ENCODE measurements at regions not wholly inside any gene's neighbourhood (a gene's known extent, or its start where the extent isn't known, plus 50 kb on each side); places are given as distances from the start of the nearest gene placed in this dataset.

GRCh38 chr18:78542204-78542603 is 437.4 kb upstream of the SALL3 start:
- H3K27ac ChIP-seq = no peak overlapping the region
- peak; percentile 72 for DNase-seq (ENCODE audit: low spot score)

GRCh38 chr18:78543201-78543725 is 436.4 kb upstream of the SALL3 start:
- TF ChIP-seq, protein P1, sequence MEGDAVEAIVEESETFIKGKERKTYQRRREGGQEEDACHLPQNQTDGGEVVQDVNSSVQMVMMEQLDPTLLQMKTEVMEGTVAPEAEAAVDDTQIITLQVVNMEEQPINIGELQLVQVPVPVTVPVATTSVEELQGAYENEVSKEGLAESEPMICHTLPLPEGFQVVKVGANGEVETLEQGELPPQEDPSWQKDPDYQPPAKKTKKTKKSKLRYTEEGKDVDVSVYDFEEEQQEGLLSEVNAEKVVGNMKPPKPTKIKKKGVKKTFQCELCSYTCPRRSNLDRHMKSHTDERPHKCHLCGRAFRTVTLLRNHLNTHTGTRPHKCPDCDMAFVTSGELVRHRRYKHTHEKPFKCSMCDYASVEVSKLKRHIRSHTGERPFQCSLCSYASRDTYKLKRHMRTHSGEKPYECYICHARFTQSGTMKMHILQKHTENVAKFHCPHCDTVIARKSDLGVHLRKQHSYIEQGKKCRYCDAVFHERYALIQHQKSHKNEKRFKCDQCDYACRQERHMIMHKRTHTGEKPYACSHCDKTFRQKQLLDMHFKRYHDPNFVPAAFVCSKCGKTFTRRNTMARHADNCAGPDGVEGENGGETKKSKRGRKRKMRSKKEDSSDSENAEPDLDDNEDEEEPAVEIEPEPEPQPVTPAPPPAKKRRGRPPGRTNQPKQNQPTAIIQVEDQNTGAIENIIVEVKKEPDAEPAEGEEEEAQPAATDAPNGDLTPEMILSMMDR (IDR thresholded peaks at IDR 0.05) = no peak
- H3K27ac ChIP-seq = no peak overlapping the region
- DNase-seq (ENCODE audit: low spot score) = no peak

More at GRCh38 chr18:78542204-78542603, 437.4 kb upstream of the SALL3 start:
- TF ChIP-seq, protein P1 (IDR thresholded peaks at IDR 0.05) = no peak
- no peak overlapping the region for H3K4me3 ChIP-seq

DNA sequence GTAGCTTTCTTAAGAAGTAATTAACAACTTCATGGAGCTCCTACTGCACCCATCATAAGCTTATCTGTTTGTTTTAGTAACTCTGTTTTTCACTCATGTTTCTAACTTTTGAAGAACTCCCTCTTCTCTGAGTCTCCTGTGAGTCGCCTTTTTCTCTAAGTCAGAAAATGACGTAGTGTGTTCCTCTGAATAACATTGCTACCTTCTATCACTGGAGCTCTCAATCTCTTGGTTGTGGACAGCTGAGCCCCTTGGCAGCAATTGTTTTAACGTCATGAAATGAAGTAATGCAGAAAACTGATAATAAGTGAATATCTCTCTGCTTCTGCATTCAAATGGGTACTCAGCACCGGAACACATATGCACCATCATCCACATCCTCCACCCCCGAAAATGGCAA is 433.3 kb upstream of the SALL3 start:
- Histone ChIP-seq H3K4me3 (no peak overlapping the region), H3K27ac (no peak overlapping the region)
- TF ChIP-seq, protein P1 (IDR thresholded peaks at IDR 0.05) = no peak
- DNase-seq (ENCODE audit: low spot score) = no peak

More at GRCh38 chr18:78543201-78543725, 436.4 kb upstream of the SALL3 start:
- no peak overlapping the region for H3K4me3 ChIP-seq

GRCh38 chr18:78547817-78548216 is 431.8 kb upstream of the SALL3 start:
- no peak for DNase-seq (ENCODE audit: low spot score)
- no peak overlapping the region for H3K27ac ChIP-seq
- H3K4me3 ChIP-seq = no peak overlapping the region
- TF ChIP-seq, protein P1 (IDR thresholded peaks at IDR 0.05) = no peak

DNA sequence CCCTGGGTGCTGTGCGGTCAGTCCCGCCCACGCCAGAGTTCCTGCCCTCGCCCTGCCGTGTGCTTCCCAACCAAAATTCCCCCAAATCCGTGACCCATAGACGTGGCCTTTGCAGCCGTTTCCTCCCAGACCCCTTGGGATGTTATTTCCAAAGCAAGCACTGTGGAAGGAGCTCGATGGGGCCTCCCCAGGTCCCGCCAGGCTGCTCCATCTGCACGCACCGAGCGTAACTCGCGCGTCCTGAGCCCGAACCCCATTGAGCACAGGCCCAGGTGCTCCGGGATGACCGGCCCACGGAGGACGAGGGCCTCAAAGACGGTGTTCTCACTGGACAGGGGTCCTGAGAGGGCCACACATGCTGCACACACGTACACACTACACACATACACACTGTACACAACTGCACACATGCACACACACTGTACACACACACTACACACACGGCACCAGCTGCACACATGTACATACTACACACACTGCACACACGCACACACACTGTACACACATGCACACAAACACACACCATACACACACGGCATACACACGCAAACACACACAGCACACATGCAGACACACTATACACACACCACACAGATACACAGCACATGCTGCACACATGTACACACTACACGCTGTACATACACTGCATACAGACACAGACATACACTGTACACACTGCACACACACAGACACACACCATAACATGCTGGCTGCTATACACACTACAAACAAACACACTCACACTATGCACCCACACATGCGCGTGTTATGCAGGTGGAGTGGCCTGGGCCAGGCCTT is 431.2 kb upstream of the SALL3 start:
- TF ChIP-seq, protein P1 (IDR thresholded peaks at IDR 0.05) = no peak
- no peak for DNase-seq (ENCODE audit: low spot score)
- no peak overlapping the region for H3K27ac ChIP-seq
- H3K4me3 ChIP-seq = no peak overlapping the region

- Histone ChIP-seq H3K27ac (no peak overlapping the region), H3K4me3 (no peak overlapping the region)
- TF ChIP-seq, protein P1 (IDR thresholded peaks at IDR 0.05) = no peak
- no peak for DNase-seq (ENCODE audit: low spot score)
Observed at GRCh38 chr18:78549971-78550370, 429.6 kb upstream of the SALL3 start.

Data from coronary artery (tissue), 2 donors.